HEK293T (cell line): ENCODE measurements at regions not wholly inside any gene's neighbourhood (a gene's known extent, or its start where the extent isn't known, plus 50 kb on each side); places are given as distances from the start of the nearest gene placed in this dataset.

Experiments used
- ARNT ChIP-seq: fragments of 450-650 bp; IDR thresholded peaks from 2 replicates; pipeline ENCODE4 v1.6.1; 2017; ENCODE audit warnings: mild to moderate bottlenecking
- HDGF ChIP-seq: fragments of 450-650 bp; IDR thresholded peaks from 2 replicates; pipeline ENCODE4 v1.6.1; 2017; ENCODE audit warnings: antibody characterized with exemption, borderline replicate concordance
- TARDBP ChIP-seq: fragments of 450-650 bp; IDR thresholded peaks from 2 replicates; pipeline ENCODE4 v1.6.1; 2016

GRCh38 chrX:46144566-46144965 lies 400.7 kb downstream of the ZNF674 start:
- no peak for TF ChIP-seq ARNT
- no peak for TF ChIP-seq TARDBP
- no peak for TF ChIP-seq HDGF
